CD4-positive, alpha-beta T cell treated with Interleukin-12 subunit alpha and Interleukin-12 subunit beta, for 1 hour (primary cell): ENCODE measurements at regions not wholly inside any gene's neighbourhood (a gene's known extent, or its start where the extent isn't known, plus 50 kb on each side); places are given as distances from the start of the nearest gene placed in this dataset.

Source experiments
- DNase-seq: peaks from one replicate; pipeline ENCODE4 v3.0.0-alpha.2; 2020

GRCh38 chr10:24150853-24151252 is 58.1 kb upstream of the KIAA1217 start:
- no peak for DNase-seq

GRCh38 chr10:24152270-24152669 is 56.7 kb upstream of the KIAA1217 start:
- DNase-seq: no peak

GRCh38 chr10:24153031-24153430 is 55.9 kb upstream of the KIAA1217 start:
- DNase-seq: no peak

- DNase-seq: no peak
These were observed 55.4 kb upstream of the KIAA1217 start for GRCh38 chr10:24153537-24153936.

- DNase-seq: no peak
These were observed 52.3 kb upstream of the KIAA1217 start for GRCh38 chr10:24156686-24157085.

GRCh38 chr10:24157567-24157966 is 51.4 kb upstream of the KIAA1217 start:
- DNase-seq: no peak
